HG02610 (cell line): ENCODE measurements at regions not wholly inside any gene's neighbourhood (a gene's known extent, or its start where the extent isn't known, plus 50 kb on each side); places are given as distances from the start of the nearest gene placed in this dataset.

Experiments
- ATAC-seq: cut with Tn5 transposase; IDR thresholded peaks from one replicate; pipeline ENCODE4 v1.9.1; 2021; ENCODE audit warnings: mild to moderate bottlenecking, moderate library complexity; ENCODE audit not compliant: unreplicated experiment

- no peak for ATAC-seq
These were observed 339.1 kb upstream of the SLC10A2 start for GRCh38 chr13:103405297-103405696.

GRCh38 chr13:103403814-103404213 lies 337.6 kb upstream of the SLC10A2 start:
- no peak for ATAC-seq

- ATAC-seq, result no peak
These were observed 337.0 kb upstream of the SLC10A2 start for GRCh38 chr13:103403148-103403740.

GRCh38 chr13:103395139-103395538 lies 328.9 kb upstream of the SLC10A2 start:
- ATAC-seq, result no peak

- ATAC-seq, result no peak
These were observed 328.4 kb upstream of the SLC10A2 start for GRCh38 chr13:103394618-103395017.

- ATAC-seq, result no peak
These were observed 325.7 kb upstream of the SLC10A2 start for GRCh38 chr13:103391936-103392335.

GRCh38 chr13:103388839-103389238 lies 322.6 kb upstream of the SLC10A2 start:
- ATAC-seq, result no peak

GRCh38 chr13:103386341-103386740 lies 320.1 kb upstream of the SLC10A2 start:
- no peak for ATAC-seq

- no peak for ATAC-seq
These were observed 307.7 kb upstream of the SLC10A2 start for GRCh38 chr13:103373916-103374315.

GRCh38 chr13:103371271-103371670 lies 305.1 kb upstream of the SLC10A2 start:
- ATAC-seq, result no peak

GRCh38 chr13:103370790-103371189 lies 304.6 kb upstream of the SLC10A2 start:
- ATAC-seq, result no peak

GRCh38 chr13:103358255-103358932 lies 292.2 kb upstream of the SLC10A2 start:
- no peak for ATAC-seq

GRCh38 chr13:103356226-103356864 lies 290.1 kb upstream of the SLC10A2 start:
- no peak for ATAC-seq

GRCh38 chr13:103354171-103354570 lies 288.0 kb upstream of the SLC10A2 start:
- ATAC-seq, result no peak

- ATAC-seq, result no peak
These were observed 285.0 kb upstream of the SLC10A2 start for GRCh38 chr13:103351035-103351828.

- ATAC-seq, result no peak
These were observed 283.9 kb upstream of the SLC10A2 start for GRCh38 chr13:103350147-103350546.

- no peak for ATAC-seq
These were observed 283.2 kb upstream of the SLC10A2 start for GRCh38 chr13:103349211-103349980.

- ATAC-seq, result no peak
These were observed 269.0 kb upstream of the SLC10A2 start for GRCh38 chr13:103335241-103335640.

GRCh38 chr13:103331924-103332323 lies 265.7 kb upstream of the SLC10A2 start:
- no peak for ATAC-seq

GRCh38 chr13:103328899-103329298 lies 262.7 kb upstream of the SLC10A2 start:
- no peak for ATAC-seq

GRCh38 chr13:103326326-103326725 lies 260.1 kb upstream of the SLC10A2 start:
- no peak for ATAC-seq
